ENCODE measurements at regions not wholly inside any gene's neighbourhood (a gene's known extent, or its start where the extent isn't known, plus 50 kb on each side); places are given as distances from the start of the nearest gene placed in this dataset.

- DNase-seq, result no peak
Observed at GRCh38 chr17:5821803-5822202, 237.5 kb upstream of the NLRP1 start.

- DNase-seq, result no peak
Observed at GRCh38 chr17:5822281-5823060, 238.2 kb upstream of the NLRP1 start.

- DNase-seq, result no peak
Observed at GRCh38 chr17:5823219-5823618, 238.9 kb upstream of the NLRP1 start.

- no peak for DNase-seq
Observed at GRCh38 chr17:5825717-5826330, 241.5 kb upstream of the NLRP1 start.

- DNase-seq, result no peak
Observed at GRCh38 chr17:5826384-5826783, 242.1 kb upstream of the NLRP1 start.

- no peak for DNase-seq
Observed at GRCh38 chr17:5830921-5831320, 239.3 kb upstream of the WSCD1 start.

GRCh38 chr17:5832886-5833285, 237.3 kb upstream of the WSCD1 start:
- no peak for DNase-seq

- DNase-seq, result no peak
Observed at GRCh38 chr17:5837055-5837491, 233.1 kb upstream of the WSCD1 start.

- no peak for DNase-seq
Observed at GRCh38 chr17:5838661-5839300, 231.4 kb upstream of the WSCD1 start.

- no peak for DNase-seq
Observed at GRCh38 chr17:5840811-5841446, 229.2 kb upstream of the WSCD1 start.

GRCh38 chr17:5841862-5842261, 228.3 kb upstream of the WSCD1 start:
- no peak for DNase-seq

- DNase-seq, result no peak
Observed at GRCh38 chr17:5843366-5844026, 226.7 kb upstream of the WSCD1 start.

- DNase-seq, result no peak
Observed at GRCh38 chr17:5846001-5846400, 224.2 kb upstream of the WSCD1 start.

GRCh38 chr17:5854871-5855554, 215.2 kb upstream of the WSCD1 start:
- DNase-seq, result no peak

- DNase-seq, result no peak
Observed at GRCh38 chr17:5861246-5861645, 208.9 kb upstream of the WSCD1 start.

GRCh38 chr17:5861854-5862253, 208.3 kb upstream of the WSCD1 start:
- DNase-seq, result no peak

- no peak for DNase-seq
Observed at GRCh38 chr17:5862395-5862794, 207.8 kb upstream of the WSCD1 start.

- DNase-seq, result no peak
Observed at GRCh38 chr17:5864741-5865657, 205.2 kb upstream of the WSCD1 start.

GRCh38 chr17:5866978-5867377, 203.2 kb upstream of the WSCD1 start:
- no peak for DNase-seq

- no peak for DNase-seq
Observed at GRCh38 chr17:5869041-5869745, 201.0 kb upstream of the WSCD1 start.

Measured in stimulated activated CD4-positive, alpha-beta T cell treated with anti-CD3 and anti-CD28 coated beads, Interleukin-4, amount 100 ng/mL, for 24 hours (primary cell).